GM12878 (cell line): ENCODE measurements at regions not wholly inside any gene's neighbourhood (a gene's known extent, or its start where the extent isn't known, plus 50 kb on each side); places are given as distances from the start of the nearest gene placed in this dataset.

Experiments
- ATAC-seq: fragments of 200-7000 bp; cut with Tn5 transposase; 3 replicates; pipeline ENCODE4 v1.9.1; 2020; ENCODE audit warnings: mild to moderate bottlenecking, moderate library complexity
- BruUV-seq: library from RNA; stranded (reverse); fragments of 400-500 nt; replicated peaks from 2 replicates; lab custom pipeline; 2021; lab: Mats Ljungman, UMichigan
- CTCF ChIA-PET: fragments of 300-600 bp; sonication (Branson Sonifier 250); formaldehyde crosslinking; extraction: SDS; loops from one replicate; lab custom pipeline; 2021; ENCODE audit warnings: inconsistent platforms; lab: Yijun Ruan, JAX
- POLR2A ChIA-PET: fragments of 350-600 bp; formaldehyde crosslinking; extraction: SDS; loops from one replicate; lab custom pipeline; 2021; ENCODE audit warnings: inconsistent platforms; lab: Charles Lee
- RAD21 ChIA-PET: fragments of 300-600 bp; sonication (Branson Sonifier 250); formaldehyde crosslinking; loops from one replicate; lab custom pipeline; 2023; ENCODE audit warnings: antibody characterized with exemption; ENCODE audit not compliant: unreplicated experiment; lab: Charles Lee
- SMC1A ChIA-PET: fragments of 300-600 bp; sonication (Branson Sonifier 250); formaldehyde crosslinking; loops from one replicate; lab custom pipeline; 2023; ENCODE audit not compliant: unreplicated experiment, uncharacterized antibody; lab: Charles Lee
- DNase-seq: peaks from one replicate; pipeline ENCODE4 v3.0.0-alpha.2; 2011; ENCODE audit warnings: low read depth, low spot score
- FAIRE-seq: peaks from 3 replicates; lab custom pipeline; 2011; peaks lifted over from hg19 to GRCh38; lab: Jason Lieb, UNC
- H2AFZ ChIP-seq: 2 replicates; pipeline ENCODE4 v1.6.0; 2011; ENCODE audit warnings: low read depth, low read length, control low read depth; ENCODE audit not compliant: control insufficient read depth
- H3K27ac ChIP-seq: 2 replicates; pipeline ENCODE4 v1.5.1; 2011; ENCODE audit warnings: control low read depth; ENCODE audit not compliant: control insufficient read depth, insufficient read depth
- H3K27me3 ChIP-seq, 2 experiments: replicated peaks in 1 of 2; 2 replicates each; pipeline versions ENCODE4 v1.6.0 to v1.6.1; 2011; ENCODE audit warnings: low read length in 1 of 2; ENCODE audit not compliant: control insufficient read depth in 2 of 2, insufficient read depth in 2 of 2
- H3K36me3 ChIP-seq, 2 experiments: 2 replicates each; pipeline ENCODE4 v1.5.1; 2011; ENCODE audit warnings: low read length in 1 of 2; ENCODE audit not compliant: control insufficient read depth in 2 of 2, insufficient read depth in 2 of 2
- H3K4me1 ChIP-seq: 2 replicates; pipeline ENCODE4 v1.6.1; 2011; ENCODE audit warnings: mild to moderate bottlenecking, low read length, moderate library complexity, mixed read lengths; ENCODE audit not compliant: control insufficient read depth, insufficient read depth
- H3K4me2 ChIP-seq: 2 replicates; pipeline ENCODE4 v1.6.0; 2011; ENCODE audit warnings: control low read depth; ENCODE audit not compliant: control insufficient read depth, insufficient read depth
- H3K4me3 ChIP-seq: fragments of 200-600 bp; sonication (generic); 2 replicates; pipeline ENCODE4 v1.5.1; 2016
- H3K79me2 ChIP-seq: 2 replicates; pipeline ENCODE4 v1.6.0; 2011; ENCODE audit warnings: low read length; ENCODE audit not compliant: control insufficient read depth, insufficient read depth
- H3K9ac ChIP-seq: 2 replicates; pipeline ENCODE4 v1.8.0; 2011; ENCODE audit warnings: low read length, control low read depth, mixed read lengths; ENCODE audit not compliant: control insufficient read depth, insufficient read depth
- H3K9me3 ChIP-seq: replicated peaks from 3 replicates; pipeline ENCODE4 v1.5.1; 2011; ENCODE audit warnings: mild to moderate bottlenecking, low read length; ENCODE audit not compliant: control insufficient read depth, insufficient read depth
- H4K20me1 ChIP-seq: 2 replicates; pipeline ENCODE4 v1.6.0; 2011; ENCODE audit not compliant: control insufficient read depth, insufficient read depth
- ATF7 ChIP-seq: fragments of 450-650 bp; IDR thresholded peaks from 2 replicates; pipeline ENCODE4 v1.6.1; 2016; ENCODE audit warnings: low read depth, mild to moderate bottlenecking
- BACH1 ChIP-seq: fragments of 450-650 bp; IDR thresholded peaks from 2 replicates; pipeline ENCODE4 v1.6.1; 2017; ENCODE audit warnings: mild to moderate bottlenecking, borderline replicate concordance
- CBX3 ChIP-seq: fragments of 200-600 bp; sonication (generic); IDR thresholded peaks from 2 replicates; pipeline ENCODE4 v1.6.1; 2016; ENCODE audit warnings: low read depth, borderline replicate concordance
- CBX5 ChIP-seq: sonication (generic); IDR thresholded peaks from 2 replicates; pipeline ENCODE4 v1.6.1; 2016; ENCODE audit warnings: low read depth, moderate library complexity, mild to moderate bottlenecking, inconsistent platforms
- GATAD2B ChIP-seq: fragments of 450-650 bp; conservative IDR thresholded peaks from 2 replicates; pipeline ENCODE4 v1.6.1; 2017; ENCODE audit warnings: low read depth, mild to moderate bottlenecking, moderate library complexity
- MEF2A ChIP-seq: IDR thresholded peaks from 2 replicates; pipeline ENCODE4 v1.6.1; 2011; ENCODE audit warnings: low read depth, mild to moderate bottlenecking, low read length, moderate library complexity; ENCODE audit not compliant: insufficient read depth
- MYB ChIP-seq: fragments of 150-350 bp; IDR thresholded peaks from 2 replicates; pipeline ENCODE4 v1.6.1; 2014; ENCODE audit warnings: mild to moderate bottlenecking, low read depth, low read length, borderline replicate concordance
- NFYA ChIP-seq: IDR thresholded peaks from 2 replicates; pipeline ENCODE4 v1.6.1; 2011; ENCODE audit warnings: low read depth, mild to moderate bottlenecking, low read length, improper control_type of control experiment, borderline replicate concordance
- PAX5 ChIP-seq: IDR thresholded peaks from 2 replicates; pipeline ENCODE4 v1.6.1; 2011; ENCODE audit warnings: low read depth, low read length, borderline replicate concordance
- POLR2AphosphoS2 ChIP-seq: IDR thresholded peaks from 2 replicates; pipeline ENCODE4 v1.6.1; 2011; ENCODE audit warnings: low read depth, mild to moderate bottlenecking, low read length, improper control_type of control experiment, moderate library complexity
- POLR2AphosphoS5 ChIP-seq: IDR thresholded peaks from 2 replicates; pipeline ENCODE4 v1.6.1; 2011; ENCODE audit warnings: mild to moderate bottlenecking, low read length, inconsistent platforms
- RBBP5 ChIP-seq: fragments of 200-600 bp; sonication (generic); conservative IDR thresholded peaks from 2 replicates; pipeline ENCODE4 v1.6.1; 2016
- SREBF1 ChIP-seq: IDR thresholded peaks from 2 replicates; pipeline ENCODE4 v1.6.1; 2012; ENCODE audit warnings: mild to moderate bottlenecking, low read length
- TAF1 ChIP-seq: IDR thresholded peaks from 2 replicates; pipeline ENCODE4 v1.6.1; 2011; ENCODE audit warnings: mild to moderate bottlenecking, low read depth, low read length, borderline replicate concordance
- ZNF24 ChIP-seq: fragments of 450-650 bp; IDR thresholded peaks from 2 replicates; pipeline ENCODE4 v1.6.1; 2017; ENCODE audit warnings: antibody characterized with exemption, mild to moderate bottlenecking
- in situ Hi-C: fragments of 300-500 bp; cut with MboI; formaldehyde crosslinking; loops from 9 replicates; pipeline ENCODE4 v1.14.3; 2018; ENCODE audit warnings: mixed read lengths
- intact Hi-C: fragments of 100-400 bp; cut with micrococcal nuclease; formaldehyde crosslinking; loops from one replicate; pipeline ENCODE4 v1.14.2; 2022; ENCODE audit not compliant: unreplicated experiment
- TF ChIP-seq, protein P1 (sequence below): IDR thresholded peaks from 2 replicates; pipeline ENCODE4 v1.6.1; 2011; ENCODE audit warnings: borderline replicate concordance, low read depth, mild to moderate bottlenecking, moderate library complexity, mixed read lengths, low read length; ENCODE audit not compliant: insufficient read depth; ENCODE audit errors: extremely low read length
- TF ChIP-seq, protein P2 (sequence below): IDR thresholded peaks from 2 replicates; pipeline ENCODE4 v1.6.1; 2011; ENCODE audit warnings: low read depth, low read length, improper control_type of control experiment, borderline replicate concordance
- TF ChIP-seq, protein P3 (sequence below): fragments of 450-650 bp; IDR thresholded peaks from 2 replicates; pipeline ENCODE4 v1.6.1; 2014; ENCODE audit warnings: mild to moderate bottlenecking
- TF ChIP-seq, protein P4 (sequence below): fragments of 450-650 bp; formaldehyde crosslinking; IDR thresholded peaks from 2 replicates; pipeline ENCODE4 v1.5.0; 2022; ENCODE audit warnings: mild to moderate bottlenecking, missing genetic modification characterization

DNA sequence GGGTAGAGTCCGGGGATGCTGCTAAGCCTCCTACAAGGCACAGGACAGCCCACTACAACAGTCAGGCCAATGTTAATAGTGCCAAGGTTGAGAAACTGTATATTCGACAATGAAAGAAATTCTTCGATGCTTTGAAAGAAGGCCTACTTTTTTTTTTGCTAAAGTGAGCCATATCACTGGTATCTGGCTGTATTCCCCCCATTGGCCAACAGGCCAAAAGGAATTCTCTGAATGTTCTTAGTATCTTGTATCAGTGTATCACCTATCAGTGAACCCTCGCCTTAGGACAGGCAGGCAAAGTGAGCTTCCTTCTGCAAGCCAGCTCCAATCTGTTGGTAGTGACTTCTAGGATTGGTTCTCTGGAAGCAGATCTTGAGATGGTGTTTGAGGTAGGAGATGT lies 74.2 kb downstream of the SNTN start (continued):
- TF ChIP-seq BACH1: no peak
- TF ChIP-seq POLR2AphosphoS5: no peak
- TF ChIP-seq, protein P1, sequence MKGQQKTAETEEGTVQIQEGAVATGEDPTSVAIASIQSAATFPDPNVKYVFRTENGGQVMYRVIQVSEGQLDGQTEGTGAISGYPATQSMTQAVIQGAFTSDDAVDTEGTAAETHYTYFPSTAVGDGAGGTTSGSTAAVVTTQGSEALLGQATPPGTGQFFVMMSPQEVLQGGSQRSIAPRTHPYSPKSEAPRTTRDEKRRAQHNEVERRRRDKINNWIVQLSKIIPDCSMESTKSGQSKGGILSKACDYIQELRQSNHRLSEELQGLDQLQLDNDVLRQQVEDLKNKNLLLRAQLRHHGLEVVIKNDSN: no peak
- TF ChIP-seq TAF1: no peak
- no peak for TF ChIP-seq MEF2A
- TF ChIP-seq, protein P2, sequence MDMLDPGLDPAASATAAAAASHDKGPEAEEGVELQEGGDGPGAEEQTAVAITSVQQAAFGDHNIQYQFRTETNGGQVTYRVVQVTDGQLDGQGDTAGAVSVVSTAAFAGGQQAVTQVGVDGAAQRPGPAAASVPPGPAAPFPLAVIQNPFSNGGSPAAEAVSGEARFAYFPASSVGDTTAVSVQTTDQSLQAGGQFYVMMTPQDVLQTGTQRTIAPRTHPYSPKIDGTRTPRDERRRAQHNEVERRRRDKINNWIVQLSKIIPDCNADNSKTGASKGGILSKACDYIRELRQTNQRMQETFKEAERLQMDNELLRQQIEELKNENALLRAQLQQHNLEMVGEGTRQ: no peak

DNA sequence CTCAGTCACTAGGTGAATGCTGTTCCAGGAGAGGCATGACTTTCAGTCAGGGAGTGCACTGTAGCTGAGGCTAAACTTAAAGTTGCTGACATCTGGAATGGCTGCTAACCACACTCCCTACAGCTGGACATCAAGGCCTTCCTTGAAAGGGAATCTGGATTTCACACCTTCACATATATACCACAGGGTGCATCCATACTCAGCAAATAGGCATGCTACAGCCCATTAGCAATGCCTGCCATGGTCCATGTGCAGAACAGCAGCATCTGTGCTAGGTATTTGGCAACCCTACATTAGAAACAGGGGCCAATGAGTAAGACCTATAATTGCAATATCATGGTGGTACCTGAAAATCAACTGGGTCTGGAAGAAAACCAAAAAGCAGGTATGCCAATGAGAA lies 74.8 kb downstream of the SNTN start:
- Histone ChIP-seq H3K27ac (no peak overlapping the region), H3K9me3 (no peaks in the 10 kb centered on the region), H2AFZ (no peak overlapping the region), H3K9ac (no peak overlapping the region), H3K4me1 (no peaks in the 10 kb centered on the region), H3K79me2 (no peaks in the 10 kb centered on the region), H3K4me2 (no peak overlapping the region), H3K36me3 (no peaks in the 10 kb centered on the region; a peak in 1 of 4 replicates), H3K27me3 (no peaks in the 10 kb centered on the region), H4K20me1 (no peaks in the 10 kb centered on the region), H3K4me3 (no peak overlapping the region)
- SMC1A ChIA-PET: no interaction called here
- intact Hi-C loops (no loop called here), in situ Hi-C loops (no loop called here)
- RAD21 ChIA-PET: no interaction called here
- BruUV-seq: no TSS peak
- CTCF ChIA-PET: interaction anchor here (1.0 kb wide), 1 partner anchor 10 kb away, joined by 4 read pairs; no protein-coding TSS in a partner anchor
- no peak for FAIRE-seq
- ATAC-seq: no peak
- POLR2A ChIA-PET: no interaction called here
- DNase-seq: no peak
- TF ChIP-seq TAF1 (no peak), RBBP5 (no peak), CBX5 (no peak), CBX3 (no peak), ZNF24 (no peak), PAX5 (no peak), NFYA (no peak), ATF7 (no peak), SREBF1 (no peak), MYB (no peak), POLR2AphosphoS2 (no peak), GATAD2B (no peak)
- TF ChIP-seq, protein P3, sequence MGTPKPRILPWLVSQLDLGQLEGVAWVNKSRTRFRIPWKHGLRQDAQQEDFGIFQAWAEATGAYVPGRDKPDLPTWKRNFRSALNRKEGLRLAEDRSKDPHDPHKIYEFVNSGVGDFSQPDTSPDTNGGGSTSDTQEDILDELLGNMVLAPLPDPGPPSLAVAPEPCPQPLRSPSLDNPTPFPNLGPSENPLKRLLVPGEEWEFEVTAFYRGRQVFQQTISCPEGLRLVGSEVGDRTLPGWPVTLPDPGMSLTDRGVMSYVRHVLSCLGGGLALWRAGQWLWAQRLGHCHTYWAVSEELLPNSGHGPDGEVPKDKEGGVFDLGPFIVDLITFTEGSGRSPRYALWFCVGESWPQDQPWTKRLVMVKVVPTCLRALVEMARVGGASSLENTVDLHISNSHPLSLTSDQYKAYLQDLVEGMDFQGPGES: no peak
- TF ChIP-seq, protein P4, sequence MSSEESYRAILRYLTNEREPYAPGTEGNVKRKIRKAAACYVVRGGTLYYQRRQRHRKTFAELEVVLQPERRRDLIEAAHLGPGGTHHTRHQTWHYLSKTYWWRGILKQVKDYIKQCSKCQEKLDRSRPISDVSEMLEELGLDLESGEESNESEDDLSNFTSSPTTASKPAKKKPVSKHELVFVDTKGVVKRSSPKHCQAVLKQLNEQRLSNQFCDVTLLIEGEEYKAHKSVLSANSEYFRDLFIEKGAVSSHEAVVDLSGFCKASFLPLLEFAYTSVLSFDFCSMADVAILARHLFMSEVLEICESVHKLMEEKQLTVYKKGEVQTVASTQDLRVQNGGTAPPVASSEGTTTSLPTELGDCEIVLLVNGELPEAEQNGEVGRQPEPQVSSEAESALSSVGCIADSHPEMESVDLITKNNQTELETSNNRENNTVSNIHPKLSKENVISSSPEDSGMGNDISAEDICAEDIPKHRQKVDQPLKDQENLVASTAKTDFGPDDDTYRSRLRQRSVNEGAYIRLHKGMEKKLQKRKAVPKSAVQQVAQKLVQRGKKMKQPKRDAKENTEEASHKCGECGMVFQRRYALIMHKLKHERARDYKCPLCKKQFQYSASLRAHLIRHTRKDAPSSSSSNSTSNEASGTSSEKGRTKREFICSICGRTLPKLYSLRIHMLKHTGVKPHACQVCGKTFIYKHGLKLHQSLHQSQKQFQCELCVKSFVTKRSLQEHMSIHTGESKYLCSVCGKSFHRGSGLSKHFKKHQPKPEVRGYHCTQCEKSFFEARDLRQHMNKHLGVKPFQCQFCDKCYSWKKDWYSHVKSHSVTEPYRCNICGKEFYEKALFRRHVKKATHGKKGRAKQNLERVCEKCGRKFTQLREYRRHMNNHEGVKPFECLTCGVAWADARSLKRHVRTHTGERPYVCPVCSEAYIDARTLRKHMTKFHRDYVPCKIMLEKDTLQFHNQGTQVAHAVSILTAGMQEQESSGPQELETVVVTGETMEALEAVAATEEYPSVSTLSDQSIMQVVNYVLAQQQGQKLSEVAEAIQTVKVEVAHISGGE: no peak
